Trophoblast cell (in vitro differentiated cells and primary cell): ENCODE measurements at regions not wholly inside any gene's neighbourhood (a gene's known extent, or its start where the extent isn't known, plus 50 kb on each side); places are given as distances from the start of the nearest gene placed in this dataset.

Experiments used
- DNase-seq, 2 donors: peaks; one replicate each; pipeline ENCODE4 v3.0.0-alpha.2; 2016
- H2AFZ ChIP-seq: 2 replicates; pipeline ENCODE4 v1.6.1; 2013; ENCODE audit warnings: low read length, moderate library complexity, mild to moderate bottlenecking; ENCODE audit not compliant: insufficient read depth, poor library complexity
- H2AK5ac ChIP-seq: 2 replicates; pipeline ENCODE4 v1.6.1; 2013; ENCODE audit warnings: mild to moderate bottlenecking, low read length
- H2BK120ac ChIP-seq: 2 replicates; pipeline ENCODE4 v1.6.1; 2013; ENCODE audit warnings: low read length, mild to moderate bottlenecking, moderate library complexity; ENCODE audit not compliant: insufficient read depth, poor library complexity
- H2BK12ac ChIP-seq: 2 replicates; pipeline ENCODE4 v1.6.1; 2013; ENCODE audit warnings: mild to moderate bottlenecking, low read length, moderate library complexity
- H2BK5ac ChIP-seq: 2 replicates; pipeline ENCODE4 v1.6.1; 2013; ENCODE audit warnings: low read length, low read depth, moderate library complexity, mild to moderate bottlenecking; ENCODE audit not compliant: poor library complexity
- H3K14ac ChIP-seq: 2 replicates; pipeline ENCODE4 v1.6.1; 2013; ENCODE audit warnings: mild to moderate bottlenecking, low read length
- H3K18ac ChIP-seq: 2 replicates; pipeline ENCODE4 v1.6.1; 2013; ENCODE audit warnings: mild to moderate bottlenecking, low read length
- H3K23ac ChIP-seq: 2 replicates; pipeline ENCODE4 v1.6.1; 2013; ENCODE audit warnings: low read length
- H3K27ac ChIP-seq: 2 replicates; pipeline ENCODE4 v1.5.1; 2013; ENCODE audit warnings: low read depth, mild to moderate bottlenecking, inconsistent platforms, low read length, moderate library complexity
- H3K27me3 ChIP-seq: 2 replicates; pipeline ENCODE4 v1.6.1; 2013; ENCODE audit warnings: inconsistent platforms, mild to moderate bottlenecking, low read length, moderate library complexity; ENCODE audit not compliant: insufficient read depth
- H3K36me3 ChIP-seq, 2 experiments: 1 replicate in 1 of 2; 2 replicates in 1 of 2; pipeline ENCODE4 v1.6.1; 2013; ENCODE audit warnings: low read length in 2 of 2, mild to moderate bottlenecking in 2 of 2, moderate library complexity in 1 of 2; ENCODE audit not compliant: insufficient read depth in 2 of 2, control insufficient read depth in 1 of 2
- H3K4ac ChIP-seq: 2 replicates; pipeline ENCODE4 v1.6.1; 2013; ENCODE audit warnings: low read depth, mild to moderate bottlenecking, low read length, moderate library complexity
- H3K4me1 ChIP-seq, 2 experiments: 1 replicate in 1 of 2; 2 replicates in 1 of 2; pipeline ENCODE4 v1.6.1; 2013; ENCODE audit warnings: low read length in 2 of 2, mild to moderate bottlenecking in 2 of 2, moderate library complexity in 1 of 2; ENCODE audit not compliant: insufficient read depth in 2 of 2, control insufficient read depth in 1 of 2
- H3K4me2 ChIP-seq: 2 replicates; pipeline ENCODE4 v1.6.1; 2013; ENCODE audit warnings: inconsistent platforms, mild to moderate bottlenecking, low read length, moderate library complexity
- H3K4me3 ChIP-seq: 2 replicates; pipeline ENCODE4 v1.5.1; 2013; ENCODE audit warnings: mild to moderate bottlenecking, low read depth, low read length, inconsistent platforms
- H3K79me1 ChIP-seq: one replicate; pipeline ENCODE4 v1.6.1; 2013; ENCODE audit warnings: low read length
- H3K79me2 ChIP-seq: 2 replicates; pipeline ENCODE4 v1.6.1; 2013; ENCODE audit warnings: low read length, mild to moderate bottlenecking; ENCODE audit not compliant: control insufficient read depth, insufficient read depth, poor library complexity
- H3K9ac ChIP-seq: 2 replicates; pipeline ENCODE4 v1.6.1; 2013; ENCODE audit warnings: mild to moderate bottlenecking, low read length
- H3K9me3 ChIP-seq: 2 replicates; pipeline ENCODE4 v1.6.1; 2013; ENCODE audit warnings: low read depth, mild to moderate bottlenecking, control low read depth, inconsistent platforms, low read length; ENCODE audit not compliant: insufficient read depth
- H4K12ac ChIP-seq: 2 replicates; pipeline ENCODE4 v1.6.1; 2013; ENCODE audit warnings: low read depth, mild to moderate bottlenecking, low read length, moderate library complexity
- H4K8ac ChIP-seq: 2 replicates; pipeline ENCODE4 v1.6.1; 2013; ENCODE audit warnings: low read depth, mild to moderate bottlenecking, low read length, moderate library complexity
- H4K91ac ChIP-seq: one replicate; pipeline ENCODE4 v1.6.1; 2013; ENCODE audit warnings: low read depth, mild to moderate bottlenecking, low read length, moderate library complexity
- WGBS: extraction: QIAGEN DNeasy Blood & Tissue Kit; methylation state at CpG from one replicate; pipeline ENCODE4 v1.1.7; 2013; ENCODE audit warnings: missing lambda C conversion rate; ENCODE audit not compliant: insufficient read length, insufficient coverage; ENCODE audit errors: extremely low coverage; 5-methylcytosine and 5-hydroxymethylcytosine counted together

DNA sequence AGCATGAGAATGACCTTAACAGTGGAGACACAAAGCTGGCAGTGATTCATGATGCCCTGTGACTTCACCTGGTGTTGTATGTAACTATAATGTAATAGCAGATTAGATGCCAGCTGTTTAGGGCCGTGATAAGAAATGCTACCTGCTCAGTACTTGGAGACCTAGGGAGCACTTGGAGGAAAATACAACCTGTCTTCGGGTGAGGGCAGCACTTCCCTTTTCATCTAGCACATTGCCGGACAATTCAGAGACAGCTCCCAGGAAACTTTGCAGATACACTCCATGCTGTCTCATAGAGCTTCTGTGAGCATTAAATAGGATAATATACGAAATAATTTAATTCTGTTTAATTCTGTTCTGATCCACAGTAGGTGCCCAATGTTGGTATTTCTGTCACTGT lies 668.5 kb downstream of the TSN start:
- Histone ChIP-seq H3K14ac (no peak overlapping the region), H4K8ac (no peak overlapping the region), H2BK120ac (no peak overlapping the region)

DNA sequence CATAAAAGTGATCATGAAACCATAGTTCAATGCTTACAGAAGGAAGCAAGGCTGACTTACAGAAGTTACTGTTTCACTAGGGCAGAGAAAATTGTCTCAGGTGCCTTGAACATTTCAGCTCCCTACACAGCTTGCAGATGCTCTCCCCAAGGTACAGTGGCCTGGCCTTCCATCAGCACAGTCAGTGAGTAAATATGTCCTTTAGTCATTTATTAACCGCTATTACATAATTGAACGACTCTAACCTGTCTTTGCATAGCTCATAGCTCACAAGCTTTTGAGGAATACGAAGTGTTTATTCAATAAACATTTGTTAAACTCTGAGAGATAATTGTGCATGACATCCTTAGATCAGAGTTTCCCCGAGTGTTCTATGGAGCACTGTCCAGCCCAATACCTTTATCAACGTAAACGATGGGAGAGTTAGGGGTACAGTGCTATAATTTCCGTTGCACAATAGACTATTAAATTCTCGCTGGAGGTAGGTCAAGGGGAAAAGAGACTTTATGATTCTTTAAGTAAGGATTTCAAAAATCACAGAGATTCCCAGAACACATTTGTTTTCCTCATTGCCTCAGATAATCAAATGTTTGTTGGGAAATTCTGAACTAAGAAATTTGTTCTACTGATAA lies 677.8 kb downstream of the TSN start:
- H3K9me3 ChIP-seq = no peaks in the 10 kb centered on the region
- H3K36me3 ChIP-seq = no peaks in the 10 kb centered on the region
- no peak overlapping the region for H2AFZ ChIP-seq
- no peak overlapping the region for H4K8ac ChIP-seq
- H3K4me1 ChIP-seq = no peaks in the 10 kb centered on the region
- no peaks in the 10 kb centered on the region for H3K79me1 ChIP-seq
- no peak overlapping the region for H3K4me2 ChIP-seq
- H4K91ac ChIP-seq = no peak overlapping the region
- H2AK5ac ChIP-seq = no peak overlapping the region
- H3K18ac ChIP-seq = no peak overlapping the region
- H2BK12ac ChIP-seq = no peak overlapping the region
- H3K23ac ChIP-seq = no peak overlapping the region
- no peak overlapping the region for H2BK5ac ChIP-seq
- no peak overlapping the region for H3K4me3 ChIP-seq
- H3K79me2 ChIP-seq = no peaks in the 10 kb centered on the region
- no peak overlapping the region for H3K9ac ChIP-seq
- no peaks in the 10 kb centered on the region for H3K27me3 ChIP-seq
- H3K14ac ChIP-seq = no peak overlapping the region
- WGBS = no CpG with 5 or more reads among the region's 8 CpGs
- no peak overlapping the region for H4K12ac ChIP-seq
- H2BK120ac ChIP-seq = no peak overlapping the region
- no peak overlapping the region for H3K4ac ChIP-seq
- no peak overlapping the region for H3K27ac ChIP-seq
- DNase-seq = peak in 1 of 2 donors; percentile 15

More for the DNA sequence above, 668.5 kb downstream of the TSN start:
- no peaks in the 10 kb centered on the region for H3K27me3 ChIP-seq
- no peak overlapping the region for H2BK5ac ChIP-seq
- no peak overlapping the region for H3K27ac ChIP-seq
- DNase-seq = no peak
- no peaks in the 10 kb centered on the region for H3K79me1 ChIP-seq
- no peak overlapping the region for H3K4me2 ChIP-seq
- no peaks in the 10 kb centered on the region for H3K36me3 ChIP-seq
- no peak overlapping the region for H3K4me3 ChIP-seq
- no peak overlapping the region for H4K12ac ChIP-seq
- no peak overlapping the region for H4K91ac ChIP-seq
- no peak overlapping the region for H3K9ac ChIP-seq
- no peaks in the 10 kb centered on the region for H3K4me1 ChIP-seq
- H2AK5ac ChIP-seq = no peak overlapping the region
- H3K79me2 ChIP-seq = no peaks in the 10 kb centered on the region
- no peaks in the 10 kb centered on the region for H3K9me3 ChIP-seq
- WGBS = no CpG with 5 or more reads among the region's 4 CpGs
- no peak overlapping the region for H2BK12ac ChIP-seq
- H3K4ac ChIP-seq = no peak overlapping the region
- no peak overlapping the region for H3K18ac ChIP-seq
- no peak overlapping the region for H3K23ac ChIP-seq
- H2AFZ ChIP-seq = no peak overlapping the region

DNA sequence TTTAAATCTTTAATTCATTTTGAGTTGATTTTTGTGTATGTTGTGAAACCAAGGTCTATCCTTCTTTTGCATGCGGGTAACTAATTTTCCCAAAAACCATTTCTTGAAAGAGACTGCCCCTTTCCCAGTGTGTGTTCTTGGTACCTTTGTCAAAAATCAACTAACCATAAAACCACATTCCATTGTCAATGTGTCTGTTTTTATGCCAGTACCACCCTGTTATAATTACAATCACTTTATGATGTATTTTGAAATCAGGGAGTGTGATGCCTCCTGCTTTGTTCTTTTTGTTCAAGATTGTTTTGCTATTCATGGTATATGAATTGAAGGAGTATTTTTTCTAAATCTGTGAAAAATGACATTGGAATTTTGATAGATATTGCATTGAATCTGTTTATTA lies 689.6 kb downstream of the TSN start:
- no peak overlapping the region for H4K8ac ChIP-seq
- H3K9me3 ChIP-seq = peaks cover 4% of the 10 kb centered on the region
- H3K4ac ChIP-seq = no peak overlapping the region
- H4K91ac ChIP-seq = no peak overlapping the region
- H3K9ac ChIP-seq = no peak overlapping the region
- H3K27me3 ChIP-seq = no peaks in the 10 kb centered on the region
- H3K79me2 ChIP-seq = no peaks in the 10 kb centered on the region
- H3K18ac ChIP-seq = no peak overlapping the region
- no peak overlapping the region for H3K4me2 ChIP-seq
- no peak overlapping the region for H2AK5ac ChIP-seq
- no peak overlapping the region for H3K4me3 ChIP-seq
- no peaks in the 10 kb centered on the region for H3K36me3 ChIP-seq
- no peak for DNase-seq
- H3K4me1 ChIP-seq = no peaks in the 10 kb centered on the region
- no peaks in the 10 kb centered on the region for H3K79me1 ChIP-seq
- no peak overlapping the region for H4K12ac ChIP-seq
- no peak overlapping the region for H2BK12ac ChIP-seq
- H2AFZ ChIP-seq = no peak overlapping the region
- no peak overlapping the region for H3K27ac ChIP-seq
- no peak overlapping the region for H2BK5ac ChIP-seq
- no peak overlapping the region for H3K23ac ChIP-seq
- no peak overlapping the region for H3K14ac ChIP-seq
- H2BK120ac ChIP-seq = no peak overlapping the region
- WGBS = no CpG with 5 or more reads among the region's 1 CpG

DNA sequence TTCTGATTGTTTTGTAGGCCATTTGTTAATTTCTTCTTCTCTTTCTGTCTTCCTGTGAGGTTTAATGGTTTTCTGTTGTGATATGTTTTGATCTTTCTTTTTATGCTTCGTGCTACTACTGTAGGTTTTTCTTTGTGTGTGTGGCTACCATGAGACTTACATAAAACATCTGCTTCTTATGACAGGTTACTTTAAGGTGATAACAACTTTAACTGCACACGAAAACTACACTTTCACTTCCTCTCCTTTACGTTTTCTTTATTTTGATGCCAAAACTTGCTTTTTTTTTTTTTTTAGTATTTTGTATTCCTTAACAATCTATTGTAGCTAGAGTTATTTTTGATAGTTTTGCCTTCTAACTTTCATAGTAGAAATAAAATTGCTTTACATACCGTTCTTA lies 691.3 kb downstream of the TSN start:
- no peaks in the 10 kb centered on the region for H3K27me3 ChIP-seq
- DNase-seq = no peak
- no peak overlapping the region for H2BK12ac ChIP-seq
- no peak overlapping the region for H3K14ac ChIP-seq
- H3K79me1 ChIP-seq = no peaks in the 10 kb centered on the region
- H2AFZ ChIP-seq = no peak overlapping the region
- H4K12ac ChIP-seq = no peak overlapping the region
- no peak overlapping the region for H3K18ac ChIP-seq
- no peak overlapping the region for H3K27ac ChIP-seq
- H3K4me3 ChIP-seq = no peak overlapping the region
- H3K79me2 ChIP-seq = no peaks in the 10 kb centered on the region
- no peak overlapping the region for H2BK120ac ChIP-seq
- H4K91ac ChIP-seq = no peak overlapping the region
- peaks cover 4% of the 10 kb centered on the region for H3K9me3 ChIP-seq
- no peak overlapping the region for H4K8ac ChIP-seq
- no peak overlapping the region for H3K4me2 ChIP-seq
- H3K9ac ChIP-seq = no peak overlapping the region
- H2AK5ac ChIP-seq = no peak overlapping the region
- no peaks in the 10 kb centered on the region for H3K36me3 ChIP-seq
- no peak overlapping the region for H2BK5ac ChIP-seq
- H3K4ac ChIP-seq = no peak overlapping the region
- no peaks in the 10 kb centered on the region for H3K4me1 ChIP-seq
- no peak overlapping the region for H3K23ac ChIP-seq
- WGBS = no CpG with 5 or more reads among the region's 4 CpGs
